KG1 (cell line): ENCODE measurements at regions not wholly inside any gene's neighbourhood (a gene's known extent, or its start where the extent isn't known, plus 50 kb on each side); places are given as distances from the start of the nearest gene placed in this dataset.

Experiments used
- DNase-seq: peaks from one replicate; lab custom pipeline; 2025; lab: John Stamatoyannopoulos, UW

GRCh38 chr3:178397202-178397601, 139.0 kb upstream of the KCNMB2 start:
- DNase-seq = no peak

- no peak for DNase-seq
These were observed 138.4 kb upstream of the KCNMB2 start for GRCh38 chr3:178397836-178398235.

GRCh38 chr3:178404961-178405360, 131.3 kb upstream of the KCNMB2 start:
- no peak for DNase-seq

GRCh38 chr3:178405531-178405930, 130.7 kb upstream of the KCNMB2 start:
- no peak for DNase-seq

GRCh38 chr3:178406206-178406605, 130.0 kb upstream of the KCNMB2 start:
- DNase-seq = no peak

- no peak for DNase-seq
These were observed 120.9 kb upstream of the KCNMB2 start for GRCh38 chr3:178415384-178415783.

- DNase-seq = no peak
These were observed 118.5 kb upstream of the KCNMB2 start for GRCh38 chr3:178417736-178418135.

GRCh38 chr3:178419071-178419470, 117.2 kb upstream of the KCNMB2 start:
- DNase-seq = no peak

GRCh38 chr3:178420033-178420432, 116.2 kb upstream of the KCNMB2 start:
- no peak for DNase-seq

GRCh38 chr3:178421069-178421468, 115.2 kb upstream of the KCNMB2 start:
- DNase-seq = no peak

GRCh38 chr3:178422406-178422805, 113.8 kb upstream of the KCNMB2 start:
- no peak for DNase-seq

- DNase-seq = no peak
These were observed 108.2 kb upstream of the KCNMB2 start for GRCh38 chr3:178428037-178428436.

- DNase-seq = no peak
These were observed 101.9 kb upstream of the KCNMB2 start for GRCh38 chr3:178434206-178434805.

GRCh38 chr3:178435575-178435974, 100.7 kb upstream of the KCNMB2 start:
- DNase-seq = no peak

- DNase-seq = peak; percentile 36
These were observed 99.5 kb upstream of the KCNMB2 start for GRCh38 chr3:178436773-178437172.

GRCh38 chr3:178437236-178437635, 99.0 kb upstream of the KCNMB2 start:
- no peak for DNase-seq

- no peak for DNase-seq
These were observed 96.7 kb upstream of the KCNMB2 start for GRCh38 chr3:178439504-178439903.

GRCh38 chr3:178440043-178440442, 96.2 kb upstream of the KCNMB2 start:
- no peak for DNase-seq

GRCh38 chr3:178443634-178444033, 92.6 kb upstream of the KCNMB2 start:
- DNase-seq = no peak

GRCh38 chr3:178445139-178445538, 91.1 kb upstream of the KCNMB2 start:
- no peak for DNase-seq

- DNase-seq = no peak
These were observed 90.2 kb upstream of the KCNMB2 start for GRCh38 chr3:178446059-178446458.

- no peak for DNase-seq
These were observed 85.8 kb upstream of the KCNMB2 start for GRCh38 chr3:178450476-178450875.

GRCh38 chr3:178451799-178452198, 84.4 kb upstream of the KCNMB2 start:
- no peak for DNase-seq

- DNase-seq = no peak
These were observed 81.5 kb upstream of the KCNMB2 start for GRCh38 chr3:178454726-178455125.

GRCh38 chr3:178455226-178455625, 81.0 kb upstream of the KCNMB2 start:
- DNase-seq = no peak
